Common myeloid progenitor, CD34-positive (primary cell): ENCODE measurements at regions not wholly inside any gene's neighbourhood (a gene's known extent, or its start where the extent isn't known, plus 50 kb on each side); places are given as distances from the start of the nearest gene placed in this dataset.

Source experiments
- CTCF ChIA-PET: fragments of 350-600 bp; sonication (Branson Sonifier 250); formaldehyde crosslinking; loops from one replicate; lab custom pipeline; 2021; ENCODE audit warnings: antibody characterized with exemption; lab: Charles Lee
- POLR2A ChIA-PET: fragments of 350-600 bp; sonication (Branson Sonifier 250); formaldehyde crosslinking; loops from one replicate; lab custom pipeline; 2021; ENCODE audit warnings: antibody characterized with exemption; lab: Charles Lee
- DNase-seq, 3 donors: peaks; one replicate each; pipeline versions ENCODE4 v3.0.0 to v3.0.0-alpha.2; 2013
- H3K27ac ChIP-seq, 2 experiments: 1 replicate in 1 of 2; 2 replicates in 1 of 2; pipeline ENCODE4 v1.7.0; 2013; ENCODE audit warnings: inconsistent platforms in 2 of 2, low read length in 2 of 2, mild to moderate bottlenecking in 2 of 2, low read depth in 1 of 2, moderate library complexity in 1 of 2; ENCODE audit not compliant: severe bottlenecking in 2 of 2, insufficient read depth in 1 of 2, poor library complexity in 1 of 2
- H3K27me3 ChIP-seq, 5 experiments: replicated peaks in 2 of 5; 1 replicate in 3 of 5; 2 replicates in 2 of 5; pipeline versions ENCODE4 v1.6.1 to v1.7.0; 2013; ENCODE audit warnings: low read length in 4 of 5, mild to moderate bottlenecking in 2 of 5, moderate library complexity in 2 of 5, inconsistent platforms in 1 of 5; ENCODE audit not compliant: insufficient read depth in 5 of 5, control insufficient read depth in 4 of 5
- H3K36me3 ChIP-seq, 4 experiments: 1 replicate in 2 of 4; 2 replicates in 2 of 4; pipeline versions ENCODE4 v1.6.1 to v1.7.0; 2013; ENCODE audit warnings: low read length in 3 of 4, control low read depth in 1 of 4, mild to moderate bottlenecking in 1 of 4; ENCODE audit not compliant: control insufficient read depth in 4 of 4, insufficient read depth in 4 of 4
- H3K4me1 ChIP-seq, 4 experiments: 1 replicate in 3 of 4; 2 replicates in 1 of 4; pipeline versions ENCODE4 v1.6.1 to v1.7.1; 2013; ENCODE audit warnings: low read length in 3 of 4, mild to moderate bottlenecking in 3 of 4, control low read depth in 1 of 4, inconsistent platforms in 1 of 4, moderate library complexity in 1 of 4; ENCODE audit not compliant: control insufficient read depth in 4 of 4, insufficient read depth in 4 of 4; ENCODE audit errors: control extremely low read depth in 1 of 4
- H3K4me3 ChIP-seq, 7 experiments: 1 replicate in 4 of 7; 2 replicates in 3 of 7; pipeline versions ENCODE4 v1.5.1 to v1.7.0; 2013; ENCODE audit warnings: mild to moderate bottlenecking in 7 of 7, low read length in 6 of 7, moderate library complexity in 6 of 7, inconsistent platforms in 2 of 7, low read depth in 2 of 7, control low read depth in 1 of 7; ENCODE audit not compliant: insufficient read depth in 4 of 7, control insufficient read depth in 1 of 7; ENCODE audit errors: extremely low read depth in 1 of 7
- H3K9me3 ChIP-seq, 5 experiments: 1 replicate in 4 of 5; 2 replicates in 1 of 5; pipeline versions ENCODE4 v1.6.1 to v1.7.1; 2013; ENCODE audit warnings: low read length in 4 of 5, mild to moderate bottlenecking in 2 of 5, inconsistent platforms in 1 of 5, low read depth in 1 of 5, moderate library complexity in 1 of 5; ENCODE audit not compliant: control insufficient read depth in 4 of 5, insufficient read depth in 2 of 5; ENCODE audit errors: control extremely low read depth in 1 of 5
- WGBS: methylation state at CpG from one replicate; pipeline ENCODE4 v1.1.5; 2013; ENCODE audit not compliant: insufficient coverage; 5-methylcytosine and 5-hydroxymethylcytosine counted together

DNA sequence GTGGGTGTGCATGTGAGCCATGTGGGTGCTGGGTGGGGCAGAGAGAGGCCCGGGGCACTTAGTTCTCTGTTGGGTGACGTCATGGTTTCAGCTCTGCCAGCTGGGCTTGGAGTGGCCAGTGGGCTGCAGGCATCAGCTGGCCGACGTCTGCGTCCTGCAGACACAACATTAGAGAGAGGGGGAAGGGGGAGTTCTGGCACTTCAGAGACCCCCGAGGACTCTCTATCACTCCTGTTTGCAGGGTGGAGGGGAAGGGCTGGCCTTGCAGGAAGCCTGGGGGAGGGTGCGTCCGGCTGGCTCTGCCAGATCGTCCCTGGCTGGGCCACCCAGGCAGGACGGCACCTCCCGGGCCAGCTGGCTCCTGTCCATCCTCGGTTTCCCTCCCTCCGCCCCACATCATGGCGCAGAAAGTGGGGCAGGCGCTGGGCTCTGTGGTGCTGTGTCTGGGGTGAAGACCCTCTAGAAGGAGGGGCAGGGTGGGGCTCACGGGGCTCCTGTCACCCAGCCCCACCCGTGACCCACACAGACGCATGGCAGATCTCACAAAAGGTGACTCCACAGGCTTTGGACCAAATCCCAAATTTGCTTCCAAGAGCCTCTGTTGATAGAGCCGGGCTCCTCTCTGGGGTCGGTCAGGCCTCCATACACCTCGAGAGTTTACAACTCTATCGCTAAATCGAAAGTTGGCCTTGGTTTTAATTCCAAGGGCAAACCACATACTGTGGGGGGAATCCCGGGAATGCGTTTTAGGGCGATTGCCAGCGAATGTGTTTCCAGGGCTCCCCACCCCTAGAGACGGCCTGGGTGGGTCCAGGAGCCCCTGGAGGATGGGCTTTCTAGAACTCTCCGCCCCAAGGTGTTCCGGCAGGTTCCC, 73.4 kb upstream of the TTC34 start:
- ChIA-PET POLR2A (no interaction called here), CTCF (no interaction called here)
- Histone ChIP-seq H3K27me3 (no peaks in the 10 kb centered on the region), H3K4me3 (no peak overlapping the region), H3K36me3 (no peaks in the 10 kb centered on the region), H3K9me3 (peaks cover 0 to 16% (median 11%) of the 10 kb centered on the region in 5 experiments), H3K27ac (no peak overlapping the region), H3K4me1 (peaks cover 0 to 5% (median 0%) of the 10 kb centered on the region in 4 experiments)
- WGBS, result 92% methylated on average over 27 of the region's 30 CpGs
- DNase-seq, result no peak

GRCh38 chr1:2875707-2876561, 74.4 kb upstream of the TTC34 start:
- H3K27ac ChIP-seq, result no peak overlapping the region
- H3K36me3 ChIP-seq, result no peaks in the 10 kb centered on the region
- H3K9me3 ChIP-seq, result peaks cover 0 to 13% (median 10%) of the 10 kb centered on the region in 5 experiments
- ChIA-PET POLR2A (no interaction called here), CTCF (no interaction called here)
- no peak overlapping the region for H3K4me3 ChIP-seq
- DNase-seq, result no peak
- 83% methylated on average over 23 of the region's 42 CpGs for WGBS
- H3K4me1 ChIP-seq, result peaks cover 0 to 5% (median 0%) of the 10 kb centered on the region in 4 experiments
- no peaks in the 10 kb centered on the region for H3K27me3 ChIP-seq

- Histone ChIP-seq H3K27ac (no peak overlapping the region), H3K4me3 (no peak overlapping the region), H3K27me3 (no peaks in the 10 kb centered on the region), H3K4me1 (peaks cover 0 to 5% (median 0%) of the 10 kb centered on the region in 4 experiments), H3K9me3 (peaks cover 0 to 4% (median 2%) of the 10 kb centered on the region in 5 experiments), H3K36me3 (no peaks in the 10 kb centered on the region)
- 95% methylated on average over 18 of the region's 18 CpGs for WGBS
- DNase-seq, result no peak
- POLR2A ChIA-PET, result no interaction called here
- CTCF ChIA-PET, result interaction anchor here (2.0 kb wide), 1 partner anchor 11 kb away, joined by 4 read pairs; no protein-coding TSS in a partner anchor
Observed at GRCh38 chr1:2876846-2877245, 75.4 kb upstream of the TTC34 start.

GRCh38 chr1:2877391-2877790, 75.9 kb upstream of the TTC34 start:
- H3K27me3 ChIP-seq, result no peaks in the 10 kb centered on the region
- POLR2A ChIA-PET, result no interaction called here

DNA sequence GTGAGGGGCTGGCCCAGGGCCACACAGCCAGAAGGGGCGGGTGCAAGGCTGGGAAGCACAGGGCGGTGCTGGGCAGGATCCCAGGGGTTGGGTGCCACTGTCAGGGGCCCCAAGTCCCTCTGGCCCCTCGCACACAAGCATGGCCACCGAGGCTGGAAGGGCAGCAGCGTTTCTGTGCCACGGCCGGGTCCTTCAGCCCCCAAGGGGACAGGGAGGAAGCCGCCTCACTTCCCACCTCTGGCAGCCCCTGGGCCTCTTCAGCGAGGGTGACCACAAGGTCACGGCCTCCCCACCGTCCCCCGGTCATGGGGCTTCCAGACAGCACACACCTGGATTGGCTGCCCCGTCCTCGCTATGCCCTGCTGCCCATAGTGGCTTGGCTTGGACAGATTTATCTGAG, 77.1 kb upstream of the TTC34 start:
- Histone ChIP-seq H3K27ac (no peak overlapping the region), H3K4me1 (peaks cover 0 to 5% (median 0%) of the 10 kb centered on the region in 4 experiments), H3K9me3 (no peaks in the 10 kb centered on the region), H3K27me3 (no peaks in the 10 kb centered on the region), H3K36me3 (no peaks in the 10 kb centered on the region), H3K4me3 (no peak overlapping the region)
- WGBS, result 90% methylated on average over 11 of the region's 14 CpGs
- CTCF ChIA-PET, result interaction anchor here (1.0 to 2.0 kb wide), 3 partner anchors 11 to 33 kb away, joined by 3 to 4 read pairs (median 3); no protein-coding TSS in a partner anchor
- POLR2A ChIA-PET, result no interaction called here
- DNase-seq, result no peak

More at GRCh38 chr1:2877391-2877790, 75.9 kb upstream of the TTC34 start:
- no peak for DNase-seq
- Histone ChIP-seq H3K9me3 (no peaks in the 10 kb centered on the region), H3K4me1 (peaks cover 0 to 5% (median 0%) of the 10 kb centered on the region in 4 experiments), H3K27ac (no peak overlapping the region), H3K4me3 (no peak overlapping the region), H3K36me3 (no peaks in the 10 kb centered on the region)
- CTCF ChIA-PET, result interaction anchor here (1.0 to 2.0 kb wide), 3 partner anchors 8 to 31 kb away, joined by 3 to 4 read pairs (median 3); no protein-coding TSS in a partner anchor
- 98% methylated on average over 15 of the region's 17 CpGs for WGBS

DNA sequence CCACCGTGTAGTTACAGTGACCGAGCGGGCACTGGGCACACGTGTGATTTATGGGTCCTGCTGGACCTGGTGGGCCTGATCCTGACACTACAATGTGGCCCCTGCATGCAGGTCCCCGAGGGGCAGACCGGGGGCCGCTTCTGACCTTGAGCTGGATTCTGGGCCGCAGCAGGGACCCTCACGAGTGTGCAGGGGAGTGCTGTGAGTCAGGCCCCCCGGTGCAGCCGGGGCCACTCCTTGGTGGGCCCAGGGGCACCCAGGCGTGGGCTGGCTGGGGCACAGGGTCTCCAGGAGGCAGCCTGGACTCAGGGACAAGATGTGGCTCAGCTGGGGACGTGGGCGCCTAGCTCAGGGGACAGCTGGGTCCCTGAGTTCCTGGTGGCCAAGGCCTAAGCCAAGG, 77.5 kb upstream of the TTC34 start:
- Histone ChIP-seq H3K9me3 (no peaks in the 10 kb centered on the region), H3K4me3 (no peak overlapping the region), H3K36me3 (no peaks in the 10 kb centered on the region), H3K27me3 (no peaks in the 10 kb centered on the region), H3K4me1 (peaks cover 0 to 5% (median 0%) of the 10 kb centered on the region in 4 experiments), H3K27ac (no peak overlapping the region)
- CTCF ChIA-PET, result interaction anchor here (1.0 to 2.0 kb wide), 2 partner anchors 12 to 13 kb away, joined by 3 to 4 read pairs; no protein-coding TSS in a partner anchor
- no peak for DNase-seq
- POLR2A ChIA-PET, result no interaction called here
- WGBS, result 92% methylated on average over 14 of the region's 14 CpGs
